DMS153 treated with DMSO at 0.1 percent for 48 hours (cell line): ENCODE measurements at regions not wholly inside any gene's neighbourhood (a gene's known extent, or its start where the extent isn't known, plus 50 kb on each side); places are given as distances from the start of the nearest gene placed in this dataset.
"Not testable (repeated sequence)": the region's sequence is repeated elsewhere in the genome, so short reads cannot be mapped to it uniquely, and the experiment has no call there.

Source experiments
- DNase-seq: peaks from one replicate; lab custom pipeline; 2025; ENCODE audit not compliant: unreplicated experiment; lab: John Stamatoyannopoulos, UW

- not testable (repeated sequence) for DNase-seq
Observed at GRCh38 chr3:10109-10996, 186.2 kb upstream of the CHL1 start.

DNA sequence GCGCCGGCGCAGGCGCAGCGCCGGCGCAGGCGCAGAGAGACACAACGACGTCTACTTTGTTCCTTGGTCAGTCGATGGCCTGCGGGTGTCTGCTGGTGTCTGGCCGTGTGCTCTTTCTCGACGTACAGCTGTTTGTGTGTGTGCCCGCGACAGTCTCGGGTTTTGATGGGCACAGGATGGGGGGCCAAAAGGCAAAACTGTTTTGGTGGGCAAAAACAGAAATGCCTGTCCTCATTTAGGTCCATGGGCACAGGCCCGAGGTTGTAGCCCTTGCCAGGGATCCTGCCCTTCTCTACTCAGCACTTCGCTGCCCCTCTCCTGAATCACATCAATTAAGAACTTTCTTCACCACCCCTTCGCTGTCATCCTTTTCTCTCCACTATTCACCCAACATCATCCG is 184.8 kb upstream of the CHL1 start:
- no peak for DNase-seq

GRCh38 chr3:14652-15051 is 181.9 kb upstream of the CHL1 start:
- DNase-seq = no peak

DNA sequence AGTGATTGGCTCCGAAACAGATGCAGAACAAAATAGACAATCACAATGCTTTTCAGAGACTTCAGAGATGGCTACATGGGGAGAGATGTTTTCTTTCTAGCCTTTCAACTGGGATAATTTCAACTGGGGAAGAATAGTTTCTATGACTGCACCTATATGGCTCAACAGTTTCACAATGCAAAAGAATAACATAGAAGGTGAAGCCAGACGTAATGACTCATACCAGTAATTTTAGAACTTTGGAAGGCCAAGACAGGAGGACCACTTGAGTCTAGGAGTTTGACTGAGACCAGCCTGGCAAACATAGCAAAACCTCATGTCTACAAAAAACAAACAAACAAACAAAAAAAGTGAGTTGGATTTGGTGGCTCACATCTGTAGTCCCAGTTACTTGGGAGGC is 180.2 kb upstream of the CHL1 start:
- DNase-seq = no peak

GRCh38 chr3:20421-20820 is 176.1 kb upstream of the CHL1 start:
- DNase-seq = no peak

- DNase-seq = no peak
Observed at GRCh38 chr3:24006-24405, 172.6 kb upstream of the CHL1 start.

GRCh38 chr3:25056-25455 is 171.5 kb upstream of the CHL1 start:
- DNase-seq = no peak

GRCh38 chr3:35985-36384 is 160.6 kb upstream of the CHL1 start:
- not testable (repeated sequence) for DNase-seq

DNA sequence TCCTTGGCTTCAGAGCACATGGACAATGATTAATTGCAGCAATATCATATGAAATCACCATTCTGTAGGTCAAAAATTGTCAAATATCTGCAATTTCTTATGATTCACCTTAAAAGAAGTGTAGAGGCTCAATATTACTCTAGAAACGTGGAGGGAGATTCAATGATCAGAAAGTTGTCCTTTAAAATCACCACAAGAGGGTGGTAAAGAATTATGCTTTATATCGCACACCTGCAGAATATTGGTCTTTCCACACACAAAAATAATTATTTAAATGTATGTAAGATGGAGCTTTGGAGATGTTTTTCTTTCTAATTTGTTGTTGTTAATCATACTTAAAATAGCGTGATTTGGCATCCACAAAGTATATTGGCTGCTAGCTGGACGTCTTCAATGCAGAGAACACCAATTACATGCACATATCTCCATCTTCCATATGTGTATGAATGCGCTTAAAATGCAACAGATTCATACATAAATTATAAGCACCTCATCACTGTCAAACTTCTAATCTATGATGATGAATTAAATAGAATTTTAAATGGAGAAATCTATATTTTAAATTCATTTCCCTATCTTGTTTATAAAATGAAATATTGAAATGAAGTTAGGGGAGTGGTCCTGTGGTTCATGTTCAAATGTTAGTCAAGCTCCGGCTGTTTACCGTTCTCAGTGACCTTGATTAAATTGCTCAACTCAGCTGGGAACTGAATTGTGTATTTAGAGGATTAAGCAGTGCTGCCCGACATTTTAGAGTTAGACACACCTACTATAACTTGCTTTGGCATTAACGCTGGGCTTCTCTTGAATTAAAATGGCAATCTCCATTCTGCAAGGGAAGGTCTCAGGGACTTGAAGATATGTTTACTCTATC is 153.5 kb upstream of the CHL1 start:
- peak; percentile 13 for DNase-seq

GRCh38 chr3:44028-44676 is 152.4 kb upstream of the CHL1 start:
- DNase-seq = no peak

- DNase-seq = not testable (repeated sequence)
Observed at GRCh38 chr3:44941-45340, 151.6 kb upstream of the CHL1 start.

DNA sequence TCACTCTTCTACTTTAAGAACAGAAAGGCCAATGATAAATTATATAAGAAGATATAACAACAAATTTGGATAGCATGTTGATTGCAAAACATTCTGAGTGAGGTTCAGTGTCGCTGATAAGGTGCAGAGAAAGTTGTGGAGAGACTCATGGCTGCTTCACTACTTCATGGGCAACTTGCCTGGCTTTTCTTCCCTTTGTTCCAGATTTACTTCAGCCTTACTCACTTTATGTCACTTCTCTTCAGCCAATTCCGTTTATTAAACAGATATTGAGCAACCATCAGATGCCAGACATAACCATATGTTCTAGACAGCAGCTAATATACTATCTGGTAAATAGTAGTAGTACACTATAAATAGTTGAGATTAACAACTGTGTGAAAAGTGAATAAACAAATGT is 150.0 kb upstream of the CHL1 start:
- DNase-seq = no peak

- DNase-seq = peak; percentile 10
Observed at GRCh38 chr3:53441-53840, 143.1 kb upstream of the CHL1 start.

DNA sequence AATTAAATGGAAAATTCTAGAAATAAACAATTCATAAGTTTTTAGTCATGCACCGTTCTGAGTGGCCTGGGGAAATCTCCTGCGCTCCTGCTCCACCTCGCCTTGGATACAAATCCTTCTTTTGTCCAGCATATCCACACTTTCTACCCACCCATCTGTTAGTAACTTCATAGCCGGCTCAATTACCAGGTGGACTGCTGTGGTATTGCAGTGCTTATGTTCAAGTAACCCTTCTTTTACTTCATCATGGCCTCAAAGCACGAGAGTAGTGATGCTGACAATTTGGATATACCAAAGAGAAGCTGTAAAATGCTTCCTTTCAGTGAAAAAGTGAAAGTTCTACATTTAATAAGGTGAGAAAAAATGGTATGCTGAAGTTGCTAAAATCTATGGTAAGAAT is 142.3 kb upstream of the CHL1 start:
- no peak for DNase-seq

DNA sequence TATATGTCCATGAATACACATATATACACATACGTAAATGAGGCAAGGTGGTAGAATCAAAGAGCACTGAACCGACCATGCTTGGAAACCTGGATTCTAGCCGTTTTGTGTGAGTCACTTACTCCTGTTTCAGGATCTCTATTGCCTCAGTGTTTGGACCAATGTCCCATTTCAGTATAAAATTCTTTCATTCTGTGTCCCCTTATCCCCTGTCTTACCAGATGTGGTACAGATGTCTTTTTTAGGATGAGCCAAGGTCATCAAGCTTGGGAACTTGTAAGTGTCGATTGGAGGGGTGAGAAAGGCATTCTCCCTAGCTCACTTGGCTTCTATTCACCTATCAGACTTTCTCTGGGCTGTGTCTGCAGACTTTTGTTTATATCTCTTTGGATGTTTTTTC is 139.9 kb upstream of the CHL1 start:
- DNase-seq = no peak

- no peak for DNase-seq
Observed at GRCh38 chr3:59854-60253, 136.7 kb upstream of the CHL1 start.

GRCh38 chr3:63095-63765 is 133.3 kb upstream of the CHL1 start:
- no peak for DNase-seq

DNA sequence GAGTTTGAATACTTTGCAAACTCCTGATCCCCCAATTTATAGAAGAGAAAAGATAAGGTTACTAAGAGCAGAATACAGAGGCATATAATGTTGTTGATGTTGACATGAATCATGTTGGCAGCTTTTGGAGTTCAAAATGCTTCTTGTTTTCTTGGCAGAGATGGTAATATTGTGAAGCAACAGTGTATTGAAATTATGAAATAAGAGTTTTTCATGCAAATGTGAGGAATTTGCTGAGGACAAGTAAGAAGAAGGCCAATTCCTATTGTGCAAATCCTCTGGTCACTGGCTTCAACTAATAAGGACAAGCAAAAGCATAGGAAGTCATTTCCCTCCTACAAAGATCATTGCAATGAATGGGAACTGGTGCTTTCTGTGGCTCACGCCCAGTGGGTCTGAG is 126.9 kb upstream of the CHL1 start:
- DNase-seq = no peak

DNA sequence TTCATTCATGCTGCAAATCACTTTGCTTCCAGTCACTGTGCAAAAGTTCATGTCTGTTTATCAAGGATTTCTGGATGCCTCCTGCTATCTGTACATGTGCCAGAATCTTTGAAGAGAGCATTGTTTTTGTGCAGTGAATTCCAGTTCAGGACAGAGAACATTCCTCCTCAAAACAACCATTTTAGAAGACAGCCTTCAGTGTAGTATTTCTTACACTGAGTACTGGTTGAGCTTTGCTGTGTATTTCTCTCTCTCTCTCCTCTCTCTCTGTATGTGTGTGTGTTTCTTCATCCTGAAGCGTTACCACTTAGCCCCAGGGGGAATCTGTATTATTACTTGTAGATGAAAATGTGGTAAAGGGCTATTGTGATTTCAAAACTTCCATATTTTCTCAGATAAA is 123.8 kb upstream of the CHL1 start:
- DNase-seq = no peak

GRCh38 chr3:73271-73670 is 123.3 kb upstream of the CHL1 start:
- no peak for DNase-seq

GRCh38 chr3:74676-75243 is 121.8 kb upstream of the CHL1 start:
- no peak for DNase-seq
